ENCODE measurements at regions not wholly inside any gene's neighbourhood (a gene's known extent, or its start where the extent isn't known, plus 50 kb on each side); places are given as distances from the start of the nearest gene placed in this dataset.

DNA sequence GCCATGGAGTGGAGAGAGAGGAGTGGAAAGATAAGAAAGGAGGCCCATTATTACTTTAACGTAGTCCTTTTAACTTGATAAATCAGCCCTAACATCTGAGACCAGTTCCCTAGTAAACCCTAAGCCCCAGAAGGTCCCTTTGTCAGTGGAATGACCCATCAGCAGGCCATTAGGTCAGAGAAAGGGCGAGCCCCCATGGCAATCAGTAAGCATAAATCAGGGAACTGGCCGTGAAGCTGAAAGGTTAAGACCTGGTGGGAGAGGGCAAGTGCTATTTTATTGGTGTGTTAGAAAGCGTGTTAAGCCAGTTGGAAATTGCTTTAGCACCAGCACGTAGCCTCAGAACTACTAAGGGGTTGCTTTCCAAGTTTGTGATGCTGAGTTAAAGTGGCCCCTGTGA, 708.0 kb downstream of the BCL11B start:
- no peak for ATAC-seq
- H3K27me3 ChIP-seq (ENCODE audit: insufficient read depth in 3 of 3, low read length in 2 of 3): peaks cover 0 to 2% (median 0%) of the 10 kb centered on the region in 3 donors

DNA sequence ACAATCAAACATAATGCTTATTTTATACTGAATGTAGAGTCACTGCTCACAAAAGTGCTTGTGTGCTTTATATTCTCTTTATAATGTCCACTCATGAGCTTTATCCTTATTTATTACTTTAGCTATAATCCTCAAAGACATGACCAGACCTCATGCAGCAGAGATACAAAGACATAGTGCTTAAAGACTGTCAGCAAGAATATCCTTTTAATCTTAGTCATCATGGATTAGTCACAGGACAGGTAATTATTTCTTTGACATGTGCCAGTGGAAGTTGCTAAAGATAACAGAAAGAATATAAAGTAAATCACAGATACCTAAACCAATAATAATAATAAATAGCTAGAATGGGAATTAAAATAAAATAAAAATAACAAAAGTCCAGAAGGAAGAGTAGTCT, 707.5 kb downstream of the BCL11B start:
- no peak overlapping the region for H3K27ac ChIP-seq
- DNase-seq: no peak
- H3K27me3 ChIP-seq (ENCODE audit: insufficient read depth in 3 of 3, low read length in 2 of 3): peaks cover 0 to 2% (median 0%) of the 10 kb centered on the region in 3 donors
- TF ChIP-seq, protein P1, sequence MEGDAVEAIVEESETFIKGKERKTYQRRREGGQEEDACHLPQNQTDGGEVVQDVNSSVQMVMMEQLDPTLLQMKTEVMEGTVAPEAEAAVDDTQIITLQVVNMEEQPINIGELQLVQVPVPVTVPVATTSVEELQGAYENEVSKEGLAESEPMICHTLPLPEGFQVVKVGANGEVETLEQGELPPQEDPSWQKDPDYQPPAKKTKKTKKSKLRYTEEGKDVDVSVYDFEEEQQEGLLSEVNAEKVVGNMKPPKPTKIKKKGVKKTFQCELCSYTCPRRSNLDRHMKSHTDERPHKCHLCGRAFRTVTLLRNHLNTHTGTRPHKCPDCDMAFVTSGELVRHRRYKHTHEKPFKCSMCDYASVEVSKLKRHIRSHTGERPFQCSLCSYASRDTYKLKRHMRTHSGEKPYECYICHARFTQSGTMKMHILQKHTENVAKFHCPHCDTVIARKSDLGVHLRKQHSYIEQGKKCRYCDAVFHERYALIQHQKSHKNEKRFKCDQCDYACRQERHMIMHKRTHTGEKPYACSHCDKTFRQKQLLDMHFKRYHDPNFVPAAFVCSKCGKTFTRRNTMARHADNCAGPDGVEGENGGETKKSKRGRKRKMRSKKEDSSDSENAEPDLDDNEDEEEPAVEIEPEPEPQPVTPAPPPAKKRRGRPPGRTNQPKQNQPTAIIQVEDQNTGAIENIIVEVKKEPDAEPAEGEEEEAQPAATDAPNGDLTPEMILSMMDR (IDR thresholded peaks at IDR 0.05): no peak
- intact Hi-C loops (cut with DNase I): no loop called here
- no peaks in the 10 kb centered on the region for H3K4me1 ChIP-seq
- H3K9me3 ChIP-seq: no peaks in the 10 kb centered on the region
- no peak for ATAC-seq
- H3K4me3 ChIP-seq: no peak overlapping the region
- no peaks in the 10 kb centered on the region for H3K36me3 ChIP-seq (ENCODE audit: insufficient read depth in 1 of 2, low read depth in 1 of 2)

More for the DNA sequence above, 708.0 kb downstream of the BCL11B start:
- Histone ChIP-seq H3K27ac (no peak overlapping the region), H3K36me3 (ENCODE audit: insufficient read depth in 1 of 2, low read depth in 1 of 2) (no peaks in the 10 kb centered on the region), H3K4me3 (no peak overlapping the region), H3K4me1 (no peaks in the 10 kb centered on the region), H3K9me3 (no peaks in the 10 kb centered on the region)
- TF ChIP-seq, protein P1 (IDR thresholded peaks at IDR 0.05): no peak
- intact Hi-C loops (cut with DNase I): no loop called here
- DNase-seq: no peak
- 30 to 37% (median 32%) methylated on average over 5 of the region's 5 CpGs for WGBS, 3 donors

DNA sequence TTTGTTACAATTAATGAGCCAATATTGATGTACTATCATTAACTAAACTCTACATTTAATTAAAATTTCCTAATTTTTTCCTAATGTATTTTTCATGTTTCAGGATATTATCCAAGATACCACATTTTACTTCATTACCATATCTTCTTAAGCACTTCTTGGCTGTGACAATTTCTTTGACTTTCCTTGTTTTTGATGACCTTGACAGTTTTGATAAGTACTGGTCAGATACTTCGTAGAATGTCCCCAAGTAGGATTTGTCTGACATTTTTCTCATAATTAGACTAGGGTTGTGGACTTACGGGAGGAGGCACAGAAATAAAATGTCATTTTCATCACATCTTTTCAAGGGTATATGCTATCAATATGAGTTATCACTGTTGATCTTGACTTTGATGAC, 700.9 kb downstream of the BCL11B start:
- H3K4me3 ChIP-seq: no peak overlapping the region
- intact Hi-C loops (cut with DNase I): no loop called here
- no peaks in the 10 kb centered on the region for H3K4me1 ChIP-seq
- no peak overlapping the region for H3K27ac ChIP-seq
- DNase-seq (no peak), ATAC-seq (no peak)
- TF ChIP-seq, protein P1 (IDR thresholded peaks at IDR 0.05): no peak
- no peaks in the 10 kb centered on the region for H3K9me3 ChIP-seq
- H3K27me3 ChIP-seq (ENCODE audit: insufficient read depth in 3 of 3, low read length in 2 of 3): no peaks in the 10 kb centered on the region
- no peaks in the 10 kb centered on the region for H3K36me3 ChIP-seq (ENCODE audit: insufficient read depth in 1 of 2, low read depth in 1 of 2)
- WGBS, 3 donors: 82 to 87% (median 83%) methylated on average over 2 of the region's 2 CpGs

DNA sequence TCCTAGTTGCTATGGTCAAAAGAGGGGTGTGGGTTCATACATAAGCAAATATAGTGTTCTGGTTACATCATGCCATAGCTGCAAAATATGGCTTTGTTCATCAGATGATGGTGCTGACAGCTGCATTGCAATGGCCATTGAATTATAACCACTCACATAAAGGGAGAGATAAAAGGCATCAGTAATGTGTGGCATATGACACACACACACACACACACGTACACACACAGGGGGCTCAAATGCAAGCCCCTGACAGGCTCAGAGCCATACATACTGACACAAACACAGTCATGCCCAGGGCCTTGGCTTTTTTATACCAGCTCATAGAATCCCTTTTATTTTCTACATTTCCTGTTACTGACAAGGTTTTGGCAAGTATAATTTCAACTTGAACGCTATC, 698.9 kb downstream of the BCL11B start:
- ATAC-seq (no peak), DNase-seq (no peak)
- no peaks in the 10 kb centered on the region for H3K4me1 ChIP-seq
- no peak overlapping the region for H3K4me3 ChIP-seq
- TF ChIP-seq, protein P1 (IDR thresholded peaks at IDR 0.05): no peak
- H3K27ac ChIP-seq: no peak overlapping the region
- intact Hi-C loops (cut with DNase I): no loop called here
- WGBS, 3 donors: 48 to 61% (median 58%) methylated on average over 2 of the region's 2 CpGs
- no peaks in the 10 kb centered on the region for H3K36me3 ChIP-seq (ENCODE audit: insufficient read depth in 1 of 2, low read depth in 1 of 2)
- no peaks in the 10 kb centered on the region for H3K27me3 ChIP-seq (ENCODE audit: insufficient read depth in 3 of 3, low read length in 2 of 3)
- H3K9me3 ChIP-seq: no peaks in the 10 kb centered on the region

DNA sequence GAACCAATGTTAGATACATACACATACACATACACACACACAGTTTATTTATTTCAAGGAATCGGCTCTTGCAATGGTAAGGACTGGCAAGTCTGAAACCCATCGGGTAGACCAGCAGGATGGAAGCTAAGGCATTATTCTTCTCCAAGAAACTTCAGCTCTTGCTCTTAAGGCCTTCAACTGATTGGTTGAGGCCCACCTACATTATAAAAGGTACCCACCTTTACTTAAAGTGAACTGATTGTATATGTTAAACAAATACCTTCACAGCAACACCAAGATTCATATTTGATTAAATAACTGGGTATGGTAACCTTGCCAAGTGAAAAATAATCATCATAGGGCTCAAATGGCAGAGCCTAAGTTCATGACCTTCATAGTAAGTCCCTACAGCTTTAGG, 695.5 kb downstream of the BCL11B start:
- Histone ChIP-seq H3K9me3 (no peaks in the 10 kb centered on the region), H3K4me1 (no peaks in the 10 kb centered on the region), H3K27me3 (ENCODE audit: insufficient read depth in 3 of 3, low read length in 2 of 3) (no peaks in the 10 kb centered on the region), H3K36me3 (ENCODE audit: insufficient read depth in 1 of 2, low read depth in 1 of 2) (no peaks in the 10 kb centered on the region), H3K27ac (no peak overlapping the region), H3K4me3 (no peak overlapping the region)
- TF ChIP-seq, protein P1 (IDR thresholded peaks at IDR 0.05): no peak
- ATAC-seq: no peak
- DNase-seq: no peak
- intact Hi-C loops (cut with DNase I): no loop called here
- 89 to 93% (median 90%) methylated on average over 2 of the region's 2 CpGs for WGBS, 3 donors

All from psoas muscle (tissue), 7 donors.